GM18502 (cell line): ENCODE measurements at regions not wholly inside any gene's neighbourhood (a gene's known extent, or its start where the extent isn't known, plus 50 kb on each side); places are given as distances from the start of the nearest gene placed in this dataset.
"Not testable (repeated sequence)": the region's sequence is repeated elsewhere in the genome, so short reads cannot be mapped to it uniquely, and the experiment has no call there.

Experiments used
- ATAC-seq: cut with Tn5 transposase; IDR thresholded peaks from one replicate; pipeline ENCODE4 v1.9.1; 2021; ENCODE audit warnings: mild to moderate bottlenecking; ENCODE audit not compliant: unreplicated experiment, poor library complexity

DNA sequence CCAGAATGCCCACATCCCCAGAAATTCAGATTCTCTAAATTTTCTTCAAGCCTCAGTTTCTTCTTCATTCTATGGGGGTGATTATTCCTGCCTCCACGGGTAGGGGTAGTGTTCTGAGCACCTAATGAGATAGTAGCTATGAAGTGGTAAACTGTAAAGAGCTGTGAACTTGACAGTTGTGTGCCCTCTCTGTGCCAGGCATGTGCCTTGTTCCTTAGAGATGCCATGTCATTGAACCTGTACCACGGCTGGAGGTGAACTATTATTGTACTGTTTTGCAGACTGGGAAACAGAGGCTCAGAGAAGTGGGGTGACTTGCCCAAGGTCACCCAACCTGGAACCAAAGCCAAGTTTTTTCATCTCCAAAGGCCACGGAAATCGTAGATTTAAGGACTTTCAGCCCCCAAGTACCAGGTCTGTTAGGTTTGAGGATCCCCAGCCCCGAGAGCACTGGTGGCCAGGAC is 67.7 kb upstream of the SIRPA start:
- ATAC-seq: no peak

DNA sequence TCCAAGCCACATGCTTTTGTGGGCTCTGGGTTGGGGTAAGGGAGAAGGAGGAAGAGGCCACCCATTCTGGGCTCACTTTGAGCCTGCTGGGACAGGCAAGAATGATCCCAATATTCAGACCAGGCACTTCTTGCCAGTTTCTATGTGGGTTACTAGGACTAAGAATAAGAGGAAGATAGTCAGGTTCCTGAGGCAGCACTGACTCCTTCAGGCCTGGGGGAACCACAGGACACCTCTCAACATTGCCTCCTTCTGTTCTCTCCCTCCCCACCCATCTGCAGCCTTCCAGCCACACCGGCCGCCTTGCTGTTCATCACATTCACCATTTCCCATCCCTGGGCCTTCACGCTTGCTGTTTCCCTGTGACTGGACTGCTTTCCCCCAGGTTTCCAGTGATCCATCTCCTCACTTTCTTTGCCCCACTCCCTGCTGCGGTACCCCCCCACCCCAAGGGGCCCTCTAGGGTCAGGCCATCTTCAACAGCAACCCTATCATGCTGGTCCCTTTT is 69.2 kb upstream of the SIRPA start:
- ATAC-seq: no peak

DNA sequence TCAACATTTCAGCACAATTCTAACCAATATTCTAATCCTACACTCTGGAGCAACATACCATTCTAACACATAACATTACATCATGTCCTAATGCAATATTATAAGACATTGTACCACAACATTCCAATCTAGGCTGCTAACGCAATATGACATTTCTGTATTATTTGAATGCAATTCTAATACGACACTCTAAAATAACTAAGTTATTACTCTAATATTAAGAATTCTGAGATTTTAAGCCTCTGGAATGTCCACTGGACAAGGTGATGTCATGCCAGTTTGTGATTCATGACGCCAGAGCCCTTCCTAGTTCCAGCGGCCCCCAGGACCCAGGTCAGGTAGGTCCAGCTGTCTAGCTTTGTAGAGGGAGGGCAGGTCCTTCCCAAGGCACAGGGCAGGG is 69.7 kb upstream of the SIRPA start:
- no peak for ATAC-seq

DNA sequence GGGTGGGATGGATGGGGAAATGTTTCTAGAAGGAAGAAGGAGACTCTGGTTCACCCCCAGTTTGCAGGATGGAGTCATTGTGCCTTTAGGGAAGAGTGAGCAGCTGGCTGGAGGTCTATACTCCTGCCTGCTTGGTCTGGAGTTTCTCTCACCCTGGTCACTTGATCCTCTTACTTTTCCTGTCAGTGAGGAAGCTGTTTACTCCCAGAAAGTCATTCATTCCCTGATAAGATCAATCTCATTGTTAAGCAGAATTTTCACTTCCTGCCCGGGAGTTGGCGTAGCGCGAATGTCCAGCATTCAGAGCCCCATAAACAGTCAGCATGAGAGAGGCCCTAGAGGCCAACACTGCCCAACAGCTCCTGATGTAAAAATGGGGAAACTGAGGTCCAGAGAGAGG is 70.4 kb upstream of the SIRPA start:
- ATAC-seq: no peak

DNA sequence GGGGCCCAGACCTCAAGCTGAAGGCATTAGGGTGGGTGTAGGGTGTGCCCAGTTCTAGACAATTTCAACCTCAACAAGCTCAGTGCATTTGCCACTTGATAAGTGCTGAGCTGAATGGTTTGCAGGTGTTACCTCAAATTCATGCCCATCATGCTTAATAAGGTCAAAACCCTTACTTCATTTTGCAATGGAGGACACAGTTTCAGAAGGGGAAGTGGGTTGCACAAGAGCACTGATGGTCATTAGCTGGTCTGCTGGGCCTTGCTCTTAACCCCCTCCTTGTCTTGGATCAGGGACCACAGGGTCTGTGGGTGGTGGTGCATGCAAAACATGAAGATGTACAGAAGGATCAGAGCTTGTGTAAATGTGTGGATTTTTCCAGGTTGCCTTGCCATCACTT is 71.0 kb upstream of the SIRPA start:
- ATAC-seq: no peak

DNA sequence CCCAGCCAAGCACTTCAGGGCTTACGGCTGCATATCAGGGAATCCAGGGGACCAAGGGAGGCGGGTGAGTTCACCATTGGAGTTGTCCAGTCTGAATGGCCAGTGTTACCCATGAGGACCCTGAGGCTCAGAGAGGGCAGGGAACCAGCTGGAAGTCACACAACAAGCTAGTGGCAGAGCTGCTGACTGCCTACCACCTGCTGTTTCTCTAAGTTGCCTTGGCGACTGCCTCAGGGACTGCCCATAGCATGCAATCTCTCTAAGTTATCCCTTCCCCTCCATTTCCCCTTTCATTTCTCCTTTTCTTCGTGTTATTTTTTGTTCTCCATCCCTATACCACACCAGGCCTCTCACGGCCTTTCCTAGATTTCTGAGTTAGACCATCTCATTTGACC is 71.8 kb upstream of the SIRPA start:
- ATAC-seq: no peak

DNA sequence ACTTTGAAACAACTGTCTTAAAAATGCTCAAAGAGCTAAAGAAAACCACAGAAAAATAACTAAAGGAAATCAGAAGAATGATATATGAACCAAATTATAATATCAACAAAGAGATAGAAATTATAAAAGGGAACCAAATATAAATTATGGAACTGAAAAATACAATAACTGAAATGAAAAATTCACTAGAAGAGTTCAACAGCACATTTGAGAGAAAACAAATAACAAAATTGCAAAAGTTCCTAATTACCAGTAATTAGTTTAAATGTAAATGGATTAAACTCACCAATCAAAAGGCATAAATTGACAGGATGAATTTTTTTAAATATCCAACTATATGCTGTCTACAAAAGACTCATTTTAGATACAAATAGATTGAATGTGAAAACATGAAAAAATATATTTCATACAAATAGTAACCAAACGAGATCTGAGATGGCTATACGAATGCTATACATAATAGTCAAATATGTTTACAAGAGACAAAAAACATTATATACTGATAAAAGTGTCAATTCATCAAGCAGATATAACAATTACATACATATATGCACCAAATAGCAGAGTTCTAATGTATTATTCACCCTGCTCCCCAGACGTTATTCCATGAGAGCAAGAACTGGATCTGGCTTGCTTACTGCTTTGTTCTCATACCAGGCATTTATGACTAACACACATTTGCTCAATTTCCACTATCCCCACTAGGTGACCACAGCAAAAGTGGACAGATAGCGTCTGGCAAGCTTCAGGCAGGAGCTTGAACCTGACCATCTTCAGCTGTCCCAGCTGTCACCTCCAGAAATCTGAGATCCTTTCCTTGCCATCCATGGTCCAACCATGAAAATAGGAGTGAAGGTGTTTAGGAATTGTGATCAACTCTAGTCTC is 72.4 kb upstream of the SIRPA start:
- no peak for ATAC-seq

DNA sequence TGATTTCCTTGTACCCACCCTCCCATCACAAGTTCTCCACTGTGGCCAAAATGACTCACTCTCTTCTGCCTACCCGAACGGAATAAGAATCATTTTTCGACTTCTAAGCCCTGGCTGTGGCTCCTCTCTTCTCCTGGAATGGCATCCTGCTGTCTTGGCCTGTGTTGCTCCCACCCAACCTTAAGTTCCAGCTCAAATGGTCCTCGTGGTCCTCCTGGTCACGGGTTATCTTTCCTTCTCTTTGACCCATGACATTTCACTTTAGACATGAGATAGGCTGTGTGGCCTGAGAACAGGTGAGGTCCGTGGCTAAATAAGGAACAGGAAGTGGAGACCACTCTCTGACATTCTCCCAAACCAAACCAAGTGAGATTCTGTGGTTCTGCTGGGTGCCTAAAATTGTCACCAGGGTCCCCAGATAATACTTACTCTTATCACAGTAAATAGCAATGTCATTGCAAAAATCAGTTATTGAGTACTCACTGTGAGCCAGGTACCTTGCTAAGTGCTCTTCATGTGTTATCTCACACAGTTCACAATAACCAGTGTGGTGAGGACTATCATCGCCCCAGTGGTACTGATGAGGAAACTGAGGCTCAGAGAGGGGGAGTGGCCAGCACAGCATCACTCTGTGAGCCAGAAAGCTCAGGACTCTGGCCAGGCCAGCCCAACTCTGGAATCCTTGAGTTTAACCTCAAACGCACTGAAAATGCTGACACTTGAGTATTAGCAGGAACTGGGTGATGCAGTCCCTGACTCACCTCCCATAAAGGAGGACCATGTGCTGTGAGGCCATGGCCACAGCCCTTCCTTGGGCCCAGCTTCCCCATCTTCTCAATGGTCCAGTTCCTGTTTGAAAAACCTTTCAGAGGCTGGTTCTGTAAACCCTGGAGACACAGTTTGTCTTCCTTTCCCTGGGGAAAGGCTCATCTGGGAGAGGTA is 74.8 kb upstream of the SIRPA start:
- ATAC-seq: no peak

DNA sequence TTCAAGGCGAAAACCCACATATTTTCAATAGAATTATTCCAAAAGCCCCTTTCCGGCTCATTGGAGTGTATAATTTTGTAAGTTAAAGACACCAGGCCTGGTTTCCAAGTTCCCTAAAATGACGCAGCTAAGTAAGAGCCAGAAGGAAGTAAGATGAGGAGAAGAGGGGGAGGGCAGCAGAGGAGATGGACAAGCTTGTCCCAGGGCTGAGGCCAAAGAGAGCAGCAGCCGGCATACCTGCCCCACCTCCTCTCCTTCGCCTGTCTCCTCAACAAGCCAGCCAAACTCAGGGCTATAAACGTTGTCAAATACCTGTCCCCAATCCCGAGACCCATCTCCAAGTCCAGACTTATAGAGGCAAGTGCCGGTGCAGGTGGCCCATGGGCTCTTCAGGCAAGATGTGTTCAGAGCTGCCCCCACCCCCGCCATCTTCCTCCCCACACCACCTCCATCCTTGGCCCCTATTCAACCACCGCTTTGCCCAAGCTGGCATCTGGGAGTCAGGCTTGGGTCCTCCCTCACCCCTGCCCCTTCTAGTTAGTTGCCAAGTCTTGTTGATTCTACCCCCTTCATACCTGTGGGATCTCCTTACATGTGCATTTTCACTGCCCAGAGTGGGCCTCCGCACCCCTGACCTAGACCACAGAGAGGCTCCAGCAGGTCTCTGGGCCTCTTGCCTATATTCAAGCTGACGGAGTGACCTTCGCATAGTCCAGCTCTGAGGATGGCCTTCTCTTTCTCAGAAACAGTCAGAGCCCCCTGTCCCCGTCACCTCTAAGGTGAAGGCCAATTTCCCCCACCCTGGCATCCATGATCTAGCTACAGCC is 75.7 kb upstream of the SIRPA start:
- no peak for ATAC-seq

DNA sequence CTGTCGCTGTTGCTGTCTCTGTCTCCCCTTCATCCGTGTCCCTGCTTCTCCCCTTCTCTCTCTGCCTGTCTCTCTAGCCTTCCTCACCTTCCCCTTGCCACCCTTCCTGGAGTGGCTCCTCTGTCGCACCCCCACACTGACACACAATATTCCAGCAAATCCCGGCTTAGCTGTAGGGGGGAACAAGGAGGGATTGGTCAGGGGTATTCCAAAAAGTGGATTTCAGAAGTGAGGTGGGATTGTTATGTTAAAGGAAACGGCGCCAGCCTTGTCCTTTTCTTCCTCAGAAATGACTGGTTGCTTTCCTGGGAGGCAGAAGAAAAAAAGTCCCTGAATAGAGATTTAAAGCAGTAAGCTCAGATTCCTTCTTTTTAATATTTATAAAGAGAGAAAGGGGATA is 76.3 kb upstream of the SIRPA start:
- no peak for ATAC-seq

DNA sequence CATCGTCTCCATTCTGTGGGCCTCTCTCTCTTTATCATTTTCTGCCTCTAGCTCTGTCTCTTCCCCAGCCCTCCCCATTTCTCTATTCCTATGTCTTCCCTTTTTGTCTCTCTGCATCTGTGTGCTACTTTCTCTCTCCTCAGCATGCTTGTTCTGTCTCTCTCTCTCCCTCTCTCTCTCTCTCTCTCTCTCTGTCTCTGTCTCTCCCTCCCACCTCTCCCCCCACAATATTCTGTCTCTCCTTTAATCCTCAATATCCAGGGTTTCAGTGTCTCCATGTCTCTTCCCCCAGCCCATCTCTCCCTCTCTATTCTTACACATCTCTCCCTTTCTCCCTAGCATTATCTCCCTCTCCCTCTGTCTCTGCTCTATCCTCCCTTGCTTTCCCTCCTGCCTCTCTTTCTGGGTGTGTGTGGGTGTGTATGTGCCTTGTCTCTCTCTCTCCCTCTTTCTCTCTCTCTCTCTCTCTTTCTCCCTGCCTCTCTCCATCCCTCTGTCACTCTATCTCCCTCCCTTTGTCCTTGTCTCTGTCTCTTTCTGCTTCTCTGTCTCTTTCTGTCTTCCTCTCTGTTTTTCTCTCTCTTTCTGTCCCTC is 76.9 kb upstream of the SIRPA start:
- ATAC-seq: no peak

DNA sequence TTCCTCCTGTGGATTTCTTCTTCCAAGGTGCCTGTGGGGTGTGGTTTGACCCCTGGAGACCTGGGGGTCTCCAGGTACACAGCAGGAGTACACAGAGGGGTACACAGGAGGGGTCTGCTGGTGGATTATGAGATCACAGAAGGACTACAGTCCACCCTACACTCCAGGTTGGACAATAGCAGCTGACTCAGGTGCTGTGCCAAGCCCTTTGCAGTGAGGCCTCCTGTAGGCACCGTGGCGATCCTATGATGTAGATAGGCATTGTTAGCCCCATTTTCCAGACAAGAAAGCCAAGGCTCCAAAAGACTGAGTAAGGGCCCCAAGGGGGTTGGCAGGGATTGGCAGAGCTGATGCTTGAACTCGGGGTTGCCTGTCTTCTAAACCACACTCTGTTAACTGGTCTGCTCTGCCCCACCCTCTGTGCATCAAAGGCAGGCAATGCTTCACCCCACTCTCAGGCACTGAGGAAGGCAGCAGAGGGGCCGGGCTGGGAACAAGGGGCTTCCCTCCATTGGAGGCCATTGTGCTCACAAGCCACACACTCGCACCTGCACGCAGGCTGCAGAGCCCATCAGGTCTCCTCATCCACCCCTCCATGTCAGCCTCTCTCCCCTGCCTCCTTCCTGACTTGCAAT is 77.5 kb upstream of the SIRPA start:
- no peak for ATAC-seq

DNA sequence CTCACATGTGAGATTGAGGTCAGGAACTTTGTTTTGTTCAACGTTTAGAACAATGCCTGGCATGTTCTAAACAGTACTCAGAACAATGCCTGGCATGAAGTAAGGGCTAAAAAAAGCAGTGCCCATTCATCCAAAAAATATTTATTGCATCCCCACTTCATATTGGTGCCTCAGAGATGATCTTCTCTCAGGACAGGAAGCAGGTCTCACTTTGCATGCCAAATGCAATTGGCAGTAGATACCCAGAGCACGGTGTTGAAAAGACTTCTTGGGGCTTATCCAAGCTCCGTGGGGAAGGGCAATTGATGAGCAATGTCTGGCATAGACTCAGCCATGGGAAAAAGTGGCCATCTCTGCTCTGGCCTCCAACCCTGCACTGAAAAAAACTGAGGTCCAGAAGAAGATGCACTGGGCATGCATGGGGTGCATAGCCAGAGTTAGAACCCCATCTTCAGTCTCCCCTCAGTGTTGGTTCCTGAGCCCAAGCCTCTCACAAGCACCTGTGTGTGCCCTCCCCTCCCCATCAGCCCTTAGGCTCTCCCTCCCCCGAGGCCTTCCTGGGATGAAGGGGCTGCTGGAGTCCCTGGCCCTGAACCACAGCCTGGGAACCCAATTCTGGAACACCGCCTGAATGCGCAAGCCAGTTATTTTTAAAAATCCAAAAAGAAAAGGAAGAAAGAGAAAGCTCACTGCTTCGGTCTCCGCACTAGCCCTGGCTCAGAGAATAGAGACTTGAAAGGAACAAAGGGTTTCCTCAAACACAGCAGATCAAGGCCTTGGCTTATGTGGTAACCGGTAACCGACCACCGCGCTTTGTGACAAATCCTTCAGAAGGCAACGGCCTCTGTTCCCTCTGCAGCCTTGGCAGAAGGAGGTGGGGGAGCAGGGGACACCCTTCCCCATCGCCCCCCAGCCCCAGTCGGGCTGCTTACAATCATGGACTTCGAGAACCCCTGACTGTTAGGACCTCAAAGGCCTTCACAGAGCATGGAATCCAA is 78.5 kb upstream of the SIRPA start:
- ATAC-seq: no peak

DNA sequence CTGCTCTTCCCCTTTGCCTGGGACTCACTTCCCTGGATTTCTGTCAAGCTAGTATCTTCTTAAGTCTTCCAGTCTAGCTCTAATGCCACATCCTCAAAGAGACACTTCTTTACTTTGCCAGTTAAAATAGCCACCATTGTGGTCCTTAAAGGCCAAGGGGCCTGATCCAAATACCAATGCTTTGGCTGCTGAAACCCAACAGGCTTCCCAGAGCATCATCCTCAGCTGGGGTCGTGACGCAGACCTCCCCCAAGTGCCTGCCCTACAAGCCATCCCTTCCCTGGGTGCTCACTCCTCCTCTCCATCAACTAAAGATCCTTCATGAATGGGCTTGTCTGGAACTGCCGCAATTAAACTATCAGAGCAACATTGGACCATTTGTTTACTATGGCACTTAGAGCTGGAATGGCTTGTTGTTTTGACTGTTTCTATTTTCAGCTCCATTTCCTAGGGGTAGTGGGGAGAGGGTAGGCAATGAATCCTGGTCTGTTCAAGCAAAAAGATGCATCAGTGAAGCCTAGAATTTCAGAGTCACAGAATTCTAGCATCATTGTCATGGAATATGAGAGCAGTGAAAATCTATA is 79.6 kb upstream of the SIRPA start:
- ATAC-seq: no peak

DNA sequence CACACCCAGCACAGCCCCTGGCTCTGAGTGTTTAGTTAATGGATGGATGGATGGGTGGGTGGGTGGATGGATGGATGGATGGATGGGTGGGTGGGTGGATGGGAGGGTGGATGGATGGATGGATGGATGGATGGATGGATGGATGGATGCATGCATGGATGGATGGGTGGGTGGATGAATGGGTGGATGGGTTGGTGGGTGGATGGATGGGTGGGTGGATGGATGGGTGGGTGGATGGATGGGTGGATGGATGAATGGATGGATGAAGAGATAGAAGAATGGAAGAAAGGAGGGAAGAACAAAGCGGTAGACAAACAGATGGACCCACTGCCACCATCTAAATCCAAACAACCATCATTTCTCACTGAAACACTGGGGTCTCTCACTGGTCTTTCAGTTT is 80.3 kb upstream of the SIRPA start:
- not testable (repeated sequence) for ATAC-seq

DNA sequence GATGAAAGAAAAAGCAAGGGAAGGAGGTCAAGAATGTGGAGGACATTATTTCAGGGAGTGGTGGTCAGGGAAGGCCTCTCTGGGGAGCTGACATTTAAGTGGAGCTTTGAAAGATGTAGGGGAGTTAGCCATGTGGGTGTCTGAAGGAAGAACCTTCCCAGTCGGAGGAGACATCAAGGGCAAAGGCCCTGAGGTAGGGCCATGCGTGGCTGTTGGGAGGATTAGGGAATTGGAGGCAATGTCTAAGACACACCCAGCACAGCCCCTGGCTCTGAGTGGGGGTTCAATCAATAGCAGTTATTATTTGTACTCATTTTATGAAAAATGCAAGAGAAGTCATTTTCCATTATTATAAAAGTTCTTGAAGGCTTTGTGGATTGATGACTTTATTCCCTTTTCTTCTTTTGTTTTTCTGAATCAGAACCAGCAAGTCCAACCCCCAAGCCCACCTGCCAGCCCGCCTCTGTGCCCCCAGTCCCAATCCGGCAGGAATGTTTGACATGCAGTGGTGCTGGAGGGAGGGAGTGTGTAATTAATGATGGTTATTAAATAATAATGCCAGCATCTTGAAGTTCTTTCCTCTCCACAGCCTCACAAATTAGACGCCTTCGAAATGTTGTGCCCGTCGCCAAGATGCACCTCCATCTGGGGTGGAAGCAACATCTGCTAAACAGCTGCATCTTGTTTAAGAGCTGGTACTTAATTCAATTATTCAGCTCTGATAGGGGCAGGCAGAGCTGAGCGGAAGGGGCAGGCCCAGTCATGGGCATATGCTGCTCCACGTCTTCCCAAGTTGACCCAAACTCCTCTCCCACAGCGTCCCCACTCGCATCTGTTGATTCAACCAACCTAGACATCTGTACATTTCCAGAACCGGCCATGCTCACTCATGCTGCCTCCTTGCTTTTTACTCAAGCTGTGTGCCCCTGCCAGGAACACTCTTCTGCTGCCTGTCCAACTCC is 81.3 kb upstream of the SIRPA start:
- no peak for ATAC-seq

DNA sequence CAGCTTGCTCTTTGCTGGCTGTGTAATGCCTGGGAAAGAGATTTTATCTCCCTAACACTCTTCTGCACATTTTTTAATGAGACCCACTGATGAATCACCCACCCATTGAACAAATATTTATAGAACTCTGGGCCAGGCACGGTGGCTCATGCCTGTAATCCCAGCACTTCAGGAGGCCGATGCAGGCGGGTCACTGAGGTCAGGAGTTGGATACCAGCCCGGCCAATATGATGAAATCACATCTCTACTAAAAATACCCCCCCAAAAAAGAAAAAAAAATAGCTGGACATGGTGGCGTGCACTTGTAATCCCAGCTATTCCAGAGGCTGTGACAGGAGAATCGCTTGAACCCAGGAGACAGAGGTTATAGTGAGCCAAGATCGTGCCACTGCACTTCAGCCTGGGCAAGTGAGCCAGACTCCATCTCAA is 82.1 kb upstream of the SIRPA start:
- no peak for ATAC-seq
